Esophagus squamous epithelium (tissue), 4 donors: ENCODE measurements at regions not wholly inside any gene's neighbourhood (a gene's known extent, or its start where the extent isn't known, plus 50 kb on each side); places are given as distances from the start of the nearest gene placed in this dataset.

Experiments
- POLR2A ChIP-seq, 4 donors: fragments of 450-650 bp; IDR thresholded peaks; one replicate each; pipeline ENCODE4 v1.6.1; 2017; ENCODE audit warnings: antibody characterized with exemption in 4 of 4, mild to moderate bottlenecking in 4 of 4, moderate library complexity in 3 of 4
- TF ChIP-seq, protein P1 (sequence below), 6 experiments: fragments of 450-650 bp in 4 of 6; fragments of 200-600 bp in 2 of 6; sonication (generic) in 2 of 6; IDR thresholded peaks; one replicate each; pipeline ENCODE4 v1.5.1; 2016 to 2019; ENCODE audit warnings: antibody characterized with exemption in 6 of 6, mild to moderate bottlenecking in 4 of 6, moderate library complexity in 4 of 6

DNA sequence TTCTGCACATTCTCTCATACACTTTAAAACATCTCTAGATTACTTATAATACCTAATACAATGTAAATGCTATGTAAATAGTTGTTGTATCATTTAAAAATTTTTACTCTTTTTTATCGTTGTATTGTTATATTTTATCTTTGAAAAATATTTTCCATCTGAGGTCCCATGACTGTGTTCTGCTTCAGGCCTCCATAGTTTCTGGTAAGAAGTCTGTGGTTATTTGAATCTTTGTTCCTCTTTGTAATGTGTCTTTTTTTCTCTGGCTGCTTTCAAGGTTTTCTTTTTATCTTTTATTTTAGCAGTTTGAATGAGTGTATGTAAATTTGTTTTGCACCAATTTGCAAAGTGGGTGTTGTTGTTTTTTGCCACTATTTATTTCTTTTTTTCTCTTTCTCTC, 263.1 kb downstream of the RPS24 start:
- no peak for TF ChIP-seq POLR2A (IDR thresholded peaks at IDR 0.05)
- TF ChIP-seq, protein P1, sequence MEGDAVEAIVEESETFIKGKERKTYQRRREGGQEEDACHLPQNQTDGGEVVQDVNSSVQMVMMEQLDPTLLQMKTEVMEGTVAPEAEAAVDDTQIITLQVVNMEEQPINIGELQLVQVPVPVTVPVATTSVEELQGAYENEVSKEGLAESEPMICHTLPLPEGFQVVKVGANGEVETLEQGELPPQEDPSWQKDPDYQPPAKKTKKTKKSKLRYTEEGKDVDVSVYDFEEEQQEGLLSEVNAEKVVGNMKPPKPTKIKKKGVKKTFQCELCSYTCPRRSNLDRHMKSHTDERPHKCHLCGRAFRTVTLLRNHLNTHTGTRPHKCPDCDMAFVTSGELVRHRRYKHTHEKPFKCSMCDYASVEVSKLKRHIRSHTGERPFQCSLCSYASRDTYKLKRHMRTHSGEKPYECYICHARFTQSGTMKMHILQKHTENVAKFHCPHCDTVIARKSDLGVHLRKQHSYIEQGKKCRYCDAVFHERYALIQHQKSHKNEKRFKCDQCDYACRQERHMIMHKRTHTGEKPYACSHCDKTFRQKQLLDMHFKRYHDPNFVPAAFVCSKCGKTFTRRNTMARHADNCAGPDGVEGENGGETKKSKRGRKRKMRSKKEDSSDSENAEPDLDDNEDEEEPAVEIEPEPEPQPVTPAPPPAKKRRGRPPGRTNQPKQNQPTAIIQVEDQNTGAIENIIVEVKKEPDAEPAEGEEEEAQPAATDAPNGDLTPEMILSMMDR (IDR thresholded peaks at IDR 0.05): no peak
